ENCODE measurements at regions not wholly inside any gene's neighbourhood (a gene's known extent, or its start where the extent isn't known, plus 50 kb on each side); places are given as distances from the start of the nearest gene placed in this dataset.
A peak's percentile ranks its signal among the peaks of the same experiment; 100 is the strongest.

DNA sequence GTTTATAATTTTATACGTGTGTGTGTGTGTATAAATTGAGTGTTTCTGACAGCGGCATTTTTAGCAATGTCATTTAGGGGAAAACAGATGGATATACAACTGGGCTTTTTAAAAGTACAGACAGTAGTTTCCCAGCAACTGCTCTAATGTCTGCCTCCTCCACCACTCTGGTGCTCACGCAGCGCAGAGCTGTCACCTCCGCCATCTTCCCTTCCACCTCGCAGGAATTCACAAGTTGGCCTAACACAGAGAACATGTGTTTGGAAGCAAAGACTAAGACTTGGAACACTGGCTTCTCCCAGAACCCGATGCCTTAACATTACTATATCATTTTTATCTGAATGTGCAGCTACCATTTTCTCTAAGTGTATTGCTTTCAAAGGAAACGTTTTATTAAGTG is 158.3 kb upstream of the FSTL5 start:
- TF ChIP-seq, protein P1, sequence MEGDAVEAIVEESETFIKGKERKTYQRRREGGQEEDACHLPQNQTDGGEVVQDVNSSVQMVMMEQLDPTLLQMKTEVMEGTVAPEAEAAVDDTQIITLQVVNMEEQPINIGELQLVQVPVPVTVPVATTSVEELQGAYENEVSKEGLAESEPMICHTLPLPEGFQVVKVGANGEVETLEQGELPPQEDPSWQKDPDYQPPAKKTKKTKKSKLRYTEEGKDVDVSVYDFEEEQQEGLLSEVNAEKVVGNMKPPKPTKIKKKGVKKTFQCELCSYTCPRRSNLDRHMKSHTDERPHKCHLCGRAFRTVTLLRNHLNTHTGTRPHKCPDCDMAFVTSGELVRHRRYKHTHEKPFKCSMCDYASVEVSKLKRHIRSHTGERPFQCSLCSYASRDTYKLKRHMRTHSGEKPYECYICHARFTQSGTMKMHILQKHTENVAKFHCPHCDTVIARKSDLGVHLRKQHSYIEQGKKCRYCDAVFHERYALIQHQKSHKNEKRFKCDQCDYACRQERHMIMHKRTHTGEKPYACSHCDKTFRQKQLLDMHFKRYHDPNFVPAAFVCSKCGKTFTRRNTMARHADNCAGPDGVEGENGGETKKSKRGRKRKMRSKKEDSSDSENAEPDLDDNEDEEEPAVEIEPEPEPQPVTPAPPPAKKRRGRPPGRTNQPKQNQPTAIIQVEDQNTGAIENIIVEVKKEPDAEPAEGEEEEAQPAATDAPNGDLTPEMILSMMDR (IDR thresholded peaks at IDR 0.05): no peak
- no peak for TF ChIP-seq POLR2A (IDR thresholded peaks at IDR 0.05)
- intact Hi-C loops (cut with DNase I): no loop called here
- Histone ChIP-seq H3K9me3 (no peaks in the 10 kb centered on the region), H3K4me1 (no peaks in the 10 kb centered on the region), H3K4me3 (no peak overlapping the region), H3K27me3 (no peaks in the 10 kb centered on the region), H3K36me3 (no peaks in the 10 kb centered on the region), H3K27ac (no peak overlapping the region)
- DNase-seq (no peak), ATAC-seq (no peak)
- WGBS, 4 donors: 85 to 95% (median 91%) methylated on average over 8 of the region's 8 CpGs

DNA sequence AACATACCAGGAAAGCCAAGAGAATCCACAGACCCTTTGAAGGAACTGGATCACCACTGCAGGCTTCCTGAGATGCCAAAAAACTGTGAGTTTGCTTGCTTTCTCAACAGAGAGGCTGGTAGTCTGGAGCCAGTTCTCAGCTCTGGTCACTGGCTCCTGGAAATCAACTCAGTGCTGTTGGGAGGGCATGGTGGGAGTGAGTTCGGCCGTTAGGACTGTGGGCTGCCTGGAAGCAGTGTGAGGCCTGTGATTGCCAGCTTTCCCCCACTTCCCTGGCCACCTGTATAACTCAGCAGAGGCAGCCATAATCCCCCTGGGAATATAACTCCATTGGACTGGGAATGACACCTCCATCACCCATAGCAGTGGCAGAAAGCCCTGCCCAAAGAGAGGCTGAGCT is 122.0 kb upstream of the FSTL5 start:
- Histone ChIP-seq H3K36me3 (no peaks in the 10 kb centered on the region), H3K4me3 (no peak overlapping the region), H3K27ac (no peak overlapping the region), H3K27me3 (no peaks in the 10 kb centered on the region), H3K4me1 (no peaks in the 10 kb centered on the region), H3K9me3 (peaks cover 0 to 14% (median 0%) of the 10 kb centered on the region in 12 donors)
- 91 to 93% (median 93%) methylated on average over 2 of the region's 2 CpGs for WGBS, 4 donors
- intact Hi-C loops (cut with DNase I): no loop called here
- ATAC-seq (no peak), DNase-seq (no peak)
- TF ChIP-seq POLR2A (IDR thresholded peaks at IDR 0.05): no peak
- TF ChIP-seq, protein P1 (IDR thresholded peaks at IDR 0.05): no peak

DNA sequence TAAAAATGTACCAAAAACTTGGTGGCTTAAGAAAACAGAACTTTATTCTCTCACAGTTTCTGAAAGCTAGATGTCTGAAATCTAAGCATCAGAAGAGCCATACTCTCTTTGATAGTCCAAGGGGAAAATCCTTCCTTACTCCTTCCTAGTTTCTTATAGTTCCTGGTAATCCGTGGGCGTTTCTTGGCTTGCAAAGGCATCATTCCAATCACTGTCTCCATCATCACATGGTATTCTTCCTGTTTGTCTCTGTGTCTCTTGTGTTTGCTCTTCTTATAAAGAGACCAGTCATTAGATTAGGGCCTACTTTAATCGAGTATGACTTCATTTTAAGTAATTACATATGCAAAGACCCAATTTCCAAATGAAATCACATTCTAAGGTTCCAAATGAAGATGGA is 118.9 kb upstream of the FSTL5 start:
- no peaks in the 10 kb centered on the region for H3K36me3 ChIP-seq
- H3K27ac ChIP-seq: no peak overlapping the region
- no peak for ATAC-seq
- H3K9me3 ChIP-seq: peaks cover 0 to 6% (median 0%) of the 10 kb centered on the region in 12 donors
- H3K27me3 ChIP-seq: no peaks in the 10 kb centered on the region
- 63 to 71% (median 66%) methylated on average over 3 of the region's 3 CpGs for WGBS, 4 donors
- H3K4me1 ChIP-seq: no peaks in the 10 kb centered on the region
- H3K4me3 ChIP-seq: no peak overlapping the region
- TF ChIP-seq, protein P1 (IDR thresholded peaks at IDR 0.05): no peak
- no peak for TF ChIP-seq POLR2A (IDR thresholded peaks at IDR 0.05)
- intact Hi-C loops (cut with DNase I): no loop called here
- DNase-seq: no peak

DNA sequence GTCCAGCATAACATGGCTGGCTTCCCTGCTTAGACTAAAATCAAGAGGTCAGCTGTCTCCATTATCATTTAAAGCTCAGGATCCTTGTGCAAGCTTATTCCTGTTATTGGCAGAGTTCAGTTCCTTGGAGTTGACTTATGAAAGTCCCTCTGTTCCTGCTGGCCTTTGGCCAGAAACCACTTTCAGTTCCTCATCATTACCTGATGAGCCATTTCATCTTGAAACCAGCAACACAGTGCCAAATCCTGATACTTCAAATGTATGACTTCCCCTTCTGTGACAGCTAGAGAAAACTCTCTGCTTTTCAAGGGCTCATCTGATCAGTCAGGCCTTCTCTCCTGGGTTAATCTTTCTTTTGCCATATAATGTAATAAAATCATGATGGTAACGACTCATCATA is 110.6 kb upstream of the FSTL5 start:
- H3K27me3 ChIP-seq: no peaks in the 10 kb centered on the region
- H3K27ac ChIP-seq: no peak overlapping the region
- TF ChIP-seq, protein P1 (IDR thresholded peaks at IDR 0.05): no peak
- TF ChIP-seq POLR2A (IDR thresholded peaks at IDR 0.05): no peak
- intact Hi-C loops (cut with DNase I): no loop called here
- ATAC-seq (no peak), DNase-seq (peak in 2 of 5 donors; percentile 28 to 33)
- H3K9me3 ChIP-seq: peaks cover 0 to 2% (median 0%) of the 10 kb centered on the region in 12 donors
- H3K4me1 ChIP-seq: no peaks in the 10 kb centered on the region
- WGBS, 4 donors: 71 to 90% (median 82%) methylated on average over 1 of the region's 1 CpG
- no peak overlapping the region for H3K4me3 ChIP-seq
- no peaks in the 10 kb centered on the region for H3K36me3 ChIP-seq
